Uterus (tissue), 3 donors: ENCODE measurements at regions not wholly inside any gene's neighbourhood (a gene's known extent, or its start where the extent isn't known, plus 50 kb on each side); places are given as distances from the start of the nearest gene placed in this dataset.

Source experiments
- DNase-seq, 2 donors: peaks; one replicate each; pipeline ENCODE4 v3.0.0-alpha.2; 2019 to 2020
- H3K27ac ChIP-seq, 2 donors: fragments of 200-600 bp; sonication (generic); 1 replicate in 1 of 2; 2 replicates in 1 of 2; pipeline ENCODE4 v1.5.1; 2016 to 2018
- H3K27me3 ChIP-seq, 2 donors: fragments of 200-600 bp; sonication (generic); one replicate each; pipeline ENCODE4 v1.5.1; 2018 to 2019; ENCODE audit warnings: control low read depth in 1 of 2
- H3K36me3 ChIP-seq, 2 donors: fragments of 200-600 bp; sonication (generic); one replicate each; pipeline ENCODE4 v1.5.1; 2019; ENCODE audit warnings: control low read depth in 1 of 2
- H3K4me1 ChIP-seq, 2 donors: fragments of 200-600 bp; sonication (generic); one replicate each; pipeline ENCODE4 v1.5.1; 2018 to 2019; ENCODE audit warnings: control low read depth in 1 of 2
- H3K4me3 ChIP-seq, 2 donors: fragments of 200-600 bp; sonication (generic); 1 replicate in 1 of 2; 2 replicates in 1 of 2; pipeline ENCODE4 v1.5.1; 2018 to 2019; ENCODE audit warnings: mild to moderate bottlenecking in 1 of 2
- H3K9me3 ChIP-seq, 2 donors: fragments of 200-600 bp; sonication (generic); one replicate each; pipeline ENCODE4 v1.5.1; 2019; ENCODE audit warnings: control low read depth in 1 of 2
- CTCF ChIP-seq, 4 experiments: fragments of 200-600 bp in 2 of 4; fragments of 450-650 bp in 2 of 4; sonication (generic) in 2 of 4; IDR thresholded peaks; one replicate each; pipeline ENCODE4 v1.5.1; 2016 to 2019; ENCODE audit warnings: antibody characterized with exemption in 4 of 4, mild to moderate bottlenecking in 2 of 4, moderate library complexity in 1 of 4
- POLR2A ChIP-seq, 2 donors: fragments of 450-650 bp; IDR thresholded peaks; one replicate each; pipeline ENCODE4 v1.6.1; 2016; ENCODE audit warnings: antibody characterized with exemption in 2 of 2, mild to moderate bottlenecking in 1 of 2, moderate library complexity in 1 of 2
- intact Hi-C: fragments of 100-400 bp; cut with DNase I; formaldehyde crosslinking; loops from one replicate; pipeline ENCODE4 v1.15.1; 2023; ENCODE audit warnings: low total_unique reads
- donor health status: DM: yes; HTN: yes; CAD: no.

GRCh38 chr1:5141750-5142149 lies 487.3 kb downstream of the AJAP1 start:
- Histone ChIP-seq H3K27ac (no peak overlapping the region), H3K36me3 (no peaks in the 10 kb centered on the region), H3K9me3 (no peaks in the 10 kb centered on the region), H3K4me3 (no peak overlapping the region), H3K4me1 (no peaks in the 10 kb centered on the region), H3K27me3 (no peaks in the 10 kb centered on the region)
- intact Hi-C loops, result no loop called here
- TF ChIP-seq POLR2A (IDR thresholded peaks at IDR 0.05) (no peak), CTCF (IDR thresholded peaks at IDR 0.05) (no peak)
- DNase-seq, result no peak

- Histone ChIP-seq H3K4me3 (no peak overlapping the region), H3K4me1 (no peaks in the 10 kb centered on the region), H3K36me3 (no peaks in the 10 kb centered on the region), H3K27me3 (no peaks in the 10 kb centered on the region), H3K9me3 (no peaks in the 10 kb centered on the region), H3K27ac (no peak overlapping the region)
- DNase-seq, result no peak
- no peak for TF ChIP-seq CTCF (IDR thresholded peaks at IDR 0.05)
- TF ChIP-seq POLR2A (IDR thresholded peaks at IDR 0.05), result no peak
- intact Hi-C loops, result no loop called here
Observed at GRCh38 chr1:5140962-5141361, 486.6 kb downstream of the AJAP1 start.

GRCh38 chr1:5140136-5140535 lies 485.7 kb downstream of the AJAP1 start:
- TF ChIP-seq POLR2A (IDR thresholded peaks at IDR 0.05) (no peak), CTCF (IDR thresholded peaks at IDR 0.05) (no peak)
- intact Hi-C loops, result no loop called here
- no peaks in the 10 kb centered on the region for H3K9me3 ChIP-seq

GRCh38 chr1:5129746-5130355 lies 475.4 kb downstream of the AJAP1 start:
- Histone ChIP-seq H3K27me3 (no peaks in the 10 kb centered on the region), H3K36me3 (no peaks in the 10 kb centered on the region), H3K9me3 (no peaks in the 10 kb centered on the region), H3K4me1 (no peaks in the 10 kb centered on the region), H3K4me3 (no peak overlapping the region), H3K27ac (no peak overlapping the region)
- TF ChIP-seq POLR2A (IDR thresholded peaks at IDR 0.05), result no peak
- no peak for TF ChIP-seq CTCF (IDR thresholded peaks at IDR 0.05)
- intact Hi-C loops, result no loop called here
- DNase-seq, result no peak

More at GRCh38 chr1:5140136-5140535, 485.7 kb downstream of the AJAP1 start:
- no peak for DNase-seq
- Histone ChIP-seq H3K36me3 (no peaks in the 10 kb centered on the region), H3K27ac (no peak overlapping the region), H3K27me3 (no peaks in the 10 kb centered on the region), H3K4me3 (no peak overlapping the region), H3K4me1 (no peaks in the 10 kb centered on the region)

- Histone ChIP-seq H3K36me3 (no peaks in the 10 kb centered on the region), H3K4me3 (no peak overlapping the region), H3K4me1 (no peaks in the 10 kb centered on the region), H3K27ac (no peak overlapping the region), H3K9me3 (no peaks in the 10 kb centered on the region), H3K27me3 (no peaks in the 10 kb centered on the region)
- TF ChIP-seq CTCF (IDR thresholded peaks at IDR 0.05) (no peak), POLR2A (IDR thresholded peaks at IDR 0.05) (no peak)
- DNase-seq, result no peak
- intact Hi-C loops, result no loop called here
Observed at GRCh38 chr1:5125208-5125607, 470.8 kb downstream of the AJAP1 start.
